Loucy (cell line): ENCODE measurements at regions not wholly inside any gene's neighbourhood (a gene's known extent, or its start where the extent isn't known, plus 50 kb on each side); places are given as distances from the start of the nearest gene placed in this dataset.

Experiments used
- H2AFZ ChIP-seq: fragments of 200-600 bp; sonication (generic); 2 replicates; pipeline ENCODE4 v1.6.0; 2016; ENCODE audit warnings: antibody characterized with exemption, mild to moderate bottlenecking, low read length, moderate library complexity
- H3F3A ChIP-seq: fragments of 200-600 bp; 2 replicates; pipeline ENCODE4 v1.6.0; 2016; ENCODE audit warnings: antibody characterized with exemption, low read depth, mild to moderate bottlenecking
- H3K27me3 ChIP-seq: fragments of 200-600 bp; sonication (generic); 2 replicates; pipeline ENCODE4 v1.6.1; 2014; ENCODE audit warnings: low read length, mild to moderate bottlenecking; ENCODE audit not compliant: insufficient read depth, poor library complexity, severe bottlenecking
- H3K36me3 ChIP-seq: fragments of 200-600 bp; sonication (generic); 2 replicates; pipeline ENCODE4 v1.6.1; 2016; ENCODE audit warnings: low read length; ENCODE audit not compliant: insufficient read depth
- H3K4me1 ChIP-seq: fragments of 200-600 bp; sonication (generic); 2 replicates; pipeline ENCODE4 v1.5.1; 2014; ENCODE audit warnings: low read length, mild to moderate bottlenecking; ENCODE audit not compliant: insufficient read depth, poor library complexity, severe bottlenecking
- H3K4me2 ChIP-seq: fragments of 200-600 bp; sonication (generic); 2 replicates; pipeline ENCODE4 v1.6.0; 2014; ENCODE audit warnings: antibody characterized with exemption, low read length, low read depth, mild to moderate bottlenecking; ENCODE audit not compliant: poor library complexity, severe bottlenecking
- H3K4me3 ChIP-seq: fragments of 200-600 bp; sonication (generic); 2 replicates; pipeline ENCODE4 v1.5.1; 2014; ENCODE audit warnings: low read length, mild to moderate bottlenecking, mixed read lengths; ENCODE audit not compliant: poor library complexity, severe bottlenecking
- H3K79me2 ChIP-seq: fragments of 200-600 bp; sonication (generic); 2 replicates; pipeline ENCODE4 v1.6.1; 2014; ENCODE audit warnings: low read length; ENCODE audit not compliant: insufficient read depth
- H3K9ac ChIP-seq: fragments of 200-600 bp; sonication (generic); 2 replicates; pipeline ENCODE4 v1.6.0; 2014; ENCODE audit warnings: mild to moderate bottlenecking, low read depth, low read length, moderate library complexity; ENCODE audit not compliant: poor library complexity, severe bottlenecking
- H3K9me2 ChIP-seq: fragments of 200-600 bp; sonication (generic); replicated peaks from 2 replicates; pipeline ENCODE4 v1.6.1; 2016; ENCODE audit warnings: low read depth, low read length, mixed read lengths
- H3K9me3 ChIP-seq: fragments of 200-600 bp; sonication (generic); 2 replicates; pipeline ENCODE4 v1.6.1; 2014; ENCODE audit warnings: mild to moderate bottlenecking, antibody characterized with exemption, low read length, low read depth; ENCODE audit not compliant: insufficient read depth
- H4K20me1 ChIP-seq: fragments of 200-600 bp; sonication (generic); 2 replicates; pipeline ENCODE4 v1.6.0; 2014; ENCODE audit warnings: antibody characterized with exemption, low read length, mild to moderate bottlenecking; ENCODE audit not compliant: insufficient read depth, poor library complexity, severe bottlenecking
- CTCF ChIP-seq: fragments of 200-600 bp; sonication (generic); conservative IDR thresholded peaks from 2 replicates; pipeline ENCODE4 v1.5.1; 2014; ENCODE audit warnings: mild to moderate bottlenecking, antibody characterized with exemption, low read length
- EZH2phosphoT487 ChIP-seq: fragments of 200-600 bp; IDR thresholded peaks from 2 replicates; pipeline ENCODE4 v1.6.1; 2018; ENCODE audit warnings: antibody characterized with exemption, mild to moderate bottlenecking, moderate library complexity, borderline replicate concordance

- TF ChIP-seq CTCF, result no peak
- no peak for TF ChIP-seq EZH2phosphoT487
- Histone ChIP-seq H3K9me2 (no peaks in the 10 kb centered on the region), H3K9me3 (no peaks in the 10 kb centered on the region), H3F3A (no peaks in the 10 kb centered on the region), H2AFZ (no peak overlapping the region), H3K27me3 (no peaks in the 10 kb centered on the region), H3K4me2 (no peak overlapping the region), H3K36me3 (no peaks in the 10 kb centered on the region), H3K79me2 (no peaks in the 10 kb centered on the region), H4K20me1 (no peaks in the 10 kb centered on the region), H3K9ac (no peak overlapping the region), H3K4me3 (no peak overlapping the region), H3K4me1 (no peaks in the 10 kb centered on the region)
These were observed 1203.2 kb downstream of the SORCS3 start for GRCh38 chr10:105844241-105844640.

- Histone ChIP-seq H3K27me3 (no peaks in the 10 kb centered on the region), H3K9me2 (no peaks in the 10 kb centered on the region), H3K4me3 (no peak overlapping the region), H3K9me3 (no peaks in the 10 kb centered on the region), H3K4me1 (no peaks in the 10 kb centered on the region), H3K4me2 (no peak overlapping the region), H3K36me3 (no peaks in the 10 kb centered on the region), H2AFZ (no peak overlapping the region), H3F3A (no peaks in the 10 kb centered on the region), H3K9ac (no peak overlapping the region), H4K20me1 (no peaks in the 10 kb centered on the region), H3K79me2 (no peaks in the 10 kb centered on the region)
- TF ChIP-seq CTCF (no peak), EZH2phosphoT487 (no peak)
These were observed 1202.7 kb downstream of the SORCS3 start for GRCh38 chr10:105843786-105844185.

GRCh38 chr10:105840288-105840770, 1199.2 kb downstream of the SORCS3 start:
- no peak overlapping the region for H3K9ac ChIP-seq
- TF ChIP-seq EZH2phosphoT487, result no peak
- H3F3A ChIP-seq, result no peaks in the 10 kb centered on the region
- H3K4me3 ChIP-seq, result no peak overlapping the region
- H2AFZ ChIP-seq, result no peak overlapping the region; the same call in 1 of the 2 replicates
- H3K9me2 ChIP-seq, result no peaks in the 10 kb centered on the region
- no peaks in the 10 kb centered on the region for H3K36me3 ChIP-seq
- no peaks in the 10 kb centered on the region for H4K20me1 ChIP-seq
- H3K4me1 ChIP-seq, result no peaks in the 10 kb centered on the region
- H3K9me3 ChIP-seq, result no peaks in the 10 kb centered on the region
- no peak overlapping the region for H3K4me2 ChIP-seq
- no peaks in the 10 kb centered on the region for H3K27me3 ChIP-seq
- no peaks in the 10 kb centered on the region for H3K79me2 ChIP-seq

GRCh38 chr10:105838392-105838791, 1197.3 kb downstream of the SORCS3 start:
- no peaks in the 10 kb centered on the region for H3K9me3 ChIP-seq
- no peaks in the 10 kb centered on the region for H3K36me3 ChIP-seq
- H2AFZ ChIP-seq, result peak overlapping the region; percentile 53; the same call in 1 of the 2 replicates
- H3K27me3 ChIP-seq, result no peaks in the 10 kb centered on the region
- no peaks in the 10 kb centered on the region for H3F3A ChIP-seq
- H3K9ac ChIP-seq, result no peak overlapping the region
- peak overlapping the region; percentile 44 for H3K4me2 ChIP-seq
- no peaks in the 10 kb centered on the region for H3K9me2 ChIP-seq
- no peaks in the 10 kb centered on the region for H3K79me2 ChIP-seq
- H3K4me1 ChIP-seq, result no peaks in the 10 kb centered on the region
- TF ChIP-seq EZH2phosphoT487 (no peak), CTCF (no peak)
- H4K20me1 ChIP-seq, result no peaks in the 10 kb centered on the region
- H3K4me3 ChIP-seq, result peak overlapping the region; percentile 49
